Hepatocyte (in vitro differentiated cells): ENCODE measurements at regions not wholly inside any gene's neighbourhood (a gene's known extent, or its start where the extent isn't known, plus 50 kb on each side); places are given as distances from the start of the nearest gene placed in this dataset.

Source experiments
- EZH2 ChIP-seq: fragments of 200-600 bp; sonication (generic); IDR thresholded peaks from 2 replicates; pipeline ENCODE4 v1.6.1; 2016; ENCODE audit warnings: antibody characterized with exemption, mild to moderate bottlenecking, borderline replicate concordance
- EZH2phosphoT487 ChIP-seq: fragments of 200-600 bp; sonication (generic); IDR thresholded peaks from one replicate; pipeline ENCODE4 v1.6.1; 2018; ENCODE audit warnings: antibody characterized with exemption, mild to moderate bottlenecking, low read depth, moderate library complexity; ENCODE audit not compliant: unreplicated experiment, severe bottlenecking
- TF ChIP-seq, protein P1 (sequence below): fragments of 200-600 bp; sonication (generic); IDR thresholded peaks from 2 replicates; pipeline ENCODE4 v1.5.1; 2016; ENCODE audit warnings: antibody characterized with exemption, mild to moderate bottlenecking; ENCODE audit not compliant: poor library complexity

DNA sequence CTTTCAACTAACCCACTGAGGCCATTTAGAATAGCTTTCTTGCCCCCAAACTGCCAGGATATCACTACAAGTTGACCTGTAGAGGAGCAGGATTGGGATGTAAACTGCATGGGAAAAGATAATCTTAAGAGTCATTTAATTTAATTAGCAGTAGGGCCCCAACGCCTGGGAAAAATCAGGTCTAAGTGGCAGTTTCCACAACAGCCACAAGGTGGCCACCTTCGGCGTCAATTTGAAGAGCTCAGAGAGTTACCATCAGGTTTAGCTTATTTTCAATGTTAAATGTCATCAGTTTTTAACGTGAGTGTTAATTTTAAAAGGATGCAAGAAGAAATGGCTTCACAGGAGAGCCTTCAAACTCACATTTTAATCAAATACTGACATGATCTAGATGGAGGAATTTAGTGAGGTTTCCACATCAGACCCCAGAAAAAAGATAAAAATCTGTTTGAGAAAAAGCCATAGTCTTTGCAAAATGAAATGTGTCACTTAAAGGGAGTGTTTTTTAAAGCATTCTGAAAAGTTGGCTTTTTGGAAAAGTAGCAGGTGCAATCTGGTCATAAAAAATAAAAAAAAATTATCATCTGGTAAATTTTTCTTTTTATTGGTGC is 77.3 kb upstream of the UPP2 start:
- TF ChIP-seq, protein P1, sequence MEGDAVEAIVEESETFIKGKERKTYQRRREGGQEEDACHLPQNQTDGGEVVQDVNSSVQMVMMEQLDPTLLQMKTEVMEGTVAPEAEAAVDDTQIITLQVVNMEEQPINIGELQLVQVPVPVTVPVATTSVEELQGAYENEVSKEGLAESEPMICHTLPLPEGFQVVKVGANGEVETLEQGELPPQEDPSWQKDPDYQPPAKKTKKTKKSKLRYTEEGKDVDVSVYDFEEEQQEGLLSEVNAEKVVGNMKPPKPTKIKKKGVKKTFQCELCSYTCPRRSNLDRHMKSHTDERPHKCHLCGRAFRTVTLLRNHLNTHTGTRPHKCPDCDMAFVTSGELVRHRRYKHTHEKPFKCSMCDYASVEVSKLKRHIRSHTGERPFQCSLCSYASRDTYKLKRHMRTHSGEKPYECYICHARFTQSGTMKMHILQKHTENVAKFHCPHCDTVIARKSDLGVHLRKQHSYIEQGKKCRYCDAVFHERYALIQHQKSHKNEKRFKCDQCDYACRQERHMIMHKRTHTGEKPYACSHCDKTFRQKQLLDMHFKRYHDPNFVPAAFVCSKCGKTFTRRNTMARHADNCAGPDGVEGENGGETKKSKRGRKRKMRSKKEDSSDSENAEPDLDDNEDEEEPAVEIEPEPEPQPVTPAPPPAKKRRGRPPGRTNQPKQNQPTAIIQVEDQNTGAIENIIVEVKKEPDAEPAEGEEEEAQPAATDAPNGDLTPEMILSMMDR = peak; percentile 85
- TF ChIP-seq EZH2 (no peak), EZH2phosphoT487 (no peak)
